ENCODE measurements at regions not wholly inside any gene's neighbourhood (a gene's known extent, or its start where the extent isn't known, plus 50 kb on each side); places are given as distances from the start of the nearest gene placed in this dataset.

- no peak overlapping the region for H3K14ac ChIP-seq (replicated peaks; ENCODE audit: low read depth, low read length)
- H3K18ac ChIP-seq (ENCODE audit: low read depth, low read length) = no peak overlapping the region
- H3K4me2 ChIP-seq (ENCODE audit: low read depth, low read length) = no peak overlapping the region
- H2AK5ac ChIP-seq (ENCODE audit: low read depth, low read length) = no peak overlapping the region
- 90% methylated on average over 1 of the region's 4 CpGs; no CpG with 5 or more reads in 1 of the 2 experiments for WGBS, 2 experiments (ENCODE audit: extremely low coverage in 2 of 2, insufficient read length in 1 of 2)
- H3K4ac ChIP-seq (ENCODE audit: low read depth, low read length) = no peak overlapping the region
- H3K27me3 ChIP-seq (ENCODE audit: control insufficient read depth, insufficient read depth, low read length) = no peaks in the 10 kb centered on the region
- BruUV-seq (replicated peaks) = no TSS peak
- H3K4me3 ChIP-seq (ENCODE audit: insufficient read depth, low read depth, low read length) = no peak overlapping the region
- no peak overlapping the region for H2AK9ac ChIP-seq (replicated peaks; ENCODE audit: low read depth, low read length, poor library complexity)
- H3K9me3 ChIP-seq (ENCODE audit: control insufficient read depth, insufficient read depth, low read length) = no peaks in the 10 kb centered on the region
- dilution Hi-C loops (cut with HindIII; ENCODE audit: low sequenced_read_pairs, unreplicated experiment) = no loop called here
- peaks cover 4% of the 10 kb centered on the region; the same call in 1 of the 2 replicates for H3K4me1 ChIP-seq (ENCODE audit: control insufficient read depth, insufficient read depth, low read length)
- H4K5ac ChIP-seq (ENCODE audit: low read depth, low read length) = no peak overlapping the region
- H3K56ac ChIP-seq (ENCODE audit: extremely low read depth, insufficient read depth, low read length) = no peak overlapping the region
- no peak overlapping the region for H2BK20ac ChIP-seq (ENCODE audit: low read depth, low read length)
- no peak overlapping the region for H2BK15ac ChIP-seq (ENCODE audit: low read depth, low read length)
- H3K23ac ChIP-seq (ENCODE audit: low read depth, low read length) = no peak overlapping the region
- H4K8ac ChIP-seq (ENCODE audit: low read depth in 2 of 2, low read length in 2 of 2) = no peak overlapping the region
- DNase-seq (no peak), ATAC-seq (ENCODE audit: low read depth) (no peak)
- H3K9ac ChIP-seq (ENCODE audit: low read depth, low read length) = no peak overlapping the region
- POLR2A ChIA-PET (ENCODE audit: unreplicated experiment) = no interaction called here
- in situ Hi-C loops (cut with MboI; ENCODE audit: low sequenced_read_pairs) = no loop called here
- H2BK120ac ChIP-seq (ENCODE audit: low read depth, low read length) = no peak overlapping the region
- H3K79me1 ChIP-seq (ENCODE audit: low read depth in 1 of 2, low read length in 2 of 2) = no peaks in the 10 kb centered on the region
- no peaks in the 10 kb centered on the region for H3K36me3 ChIP-seq (ENCODE audit: control insufficient read depth, insufficient read depth, low read length)
- no peak overlapping the region for H2BK5ac ChIP-seq (ENCODE audit: low read depth, low read length, poor library complexity, severe bottlenecking)
- H4K20me1 ChIP-seq (ENCODE audit: insufficient read depth, low read length) = no peaks in the 10 kb centered on the region
- H2AFZ ChIP-seq (replicated peaks; ENCODE audit: low read length, poor library complexity) = no peak overlapping the region
- no peak for TF ChIP-seq CTCF (conservative IDR thresholded peaks at IDR 0.05; ENCODE audit: low read depth, low read length)
- TF ChIP-seq ELK1 (IDR thresholded peaks at IDR 0.05; ENCODE audit: borderline replicate concordance, low read depth, low read length) = no peak
- no peak for TF ChIP-seq NFE2L2 (IDR thresholded peaks at IDR 0.05; ENCODE audit: low read depth, low read length)
- no peak for TF ChIP-seq CEBPB (IDR thresholded peaks at IDR 0.05; ENCODE audit: low read depth, low read length)
- no peak for TF ChIP-seq CHD1 (IDR thresholded peaks at IDR 0.05; ENCODE audit: low read depth, low read length)
- no peak for TF ChIP-seq POLR2A (IDR thresholded peaks at IDR 0.05; ENCODE audit: low read depth, low read length)
- no peak for TF ChIP-seq SMC3 (IDR thresholded peaks at IDR 0.05; ENCODE audit: low read depth, low read length)
- TF ChIP-seq FOS (IDR thresholded peaks at IDR 0.05; ENCODE audit: low read depth, low read length) = no peak
- no peak for TF ChIP-seq USF2 (IDR thresholded peaks at IDR 0.05; ENCODE audit: low read depth, low read length)
- TF ChIP-seq RAD21 (IDR thresholded peaks at IDR 0.05; ENCODE audit: low read length) = no peak
- TF ChIP-seq MAZ (IDR thresholded peaks at IDR 0.05; ENCODE audit: borderline replicate concordance, low read depth, low read length) = no peak
- no peak for TF ChIP-seq MXI1 (IDR thresholded peaks at IDR 0.05; ENCODE audit: borderline replicate concordance, low read depth, low read length)
- no peak overlapping the region for H3K27ac ChIP-seq (ENCODE audit: insufficient read depth, low read length)
- no peak overlapping the region for H4K91ac ChIP-seq (ENCODE audit: insufficient read depth, low read depth, low read length)
- intact Hi-C loops (cut with micrococcal nuclease) = no loop called here
- no peaks in the 10 kb centered on the region for H3K9me1 ChIP-seq (ENCODE audit: insufficient read depth, low read length)
- CTCF ChIA-PET = interaction anchor here (0.7 kb wide), 1 partner anchor 17 kb away, joined by 4 read pairs; no protein-coding TSS in a partner anchor
These were observed 99.2 kb downstream of the RFC3 start for GRCh38 chr13:33917190-33917589.

Data from IMR-90 (cell line).